Endothelial cell of umbilical vein (primary cell): ENCODE measurements at regions not wholly inside any gene's neighbourhood (a gene's known extent, or its start where the extent isn't known, plus 50 kb on each side); places are given as distances from the start of the nearest gene placed in this dataset.

Experiments used
- BruUV-seq: library from RNA; stranded (reverse); fragments of 400-500 nt; replicated peaks from 2 replicates; lab custom pipeline; 2021; lab: Mats Ljungman, UMichigan
- CTCF ChIA-PET: fragments of 300-600, 350-600 bp; sonication (Branson Sonifier 250); formaldehyde crosslinking; loops from one replicate; lab custom pipeline; 2021; ENCODE audit warnings: antibody characterized with exemption, inconsistent platforms; lab: Charles Lee
- POLR2A ChIA-PET: fragments of 300-600, 350-600 bp; sonication (Branson Sonifier 250); formaldehyde crosslinking; loops from one replicate; lab custom pipeline; 2021; ENCODE audit warnings: antibody characterized with exemption, inconsistent platforms; lab: Charles Lee
- DNase-seq: peaks from one replicate; pipeline ENCODE4 v3.0.0-alpha.2; 2011; ENCODE audit warnings: low read depth, low spot score
- FAIRE-seq: peaks from 2 replicates; lab custom pipeline; 2011; peaks lifted over from hg19 to GRCh38; lab: Jason Lieb, UNC
- H2AFZ ChIP-seq: 2 replicates; pipeline ENCODE4 v1.6.0; 2012; ENCODE audit warnings: low read depth, low read length, control low read depth, inconsistent platforms
- H3K27ac ChIP-seq: 2 replicates; pipeline ENCODE4 v1.5.1; 2011; ENCODE audit warnings: low read depth, mild to moderate bottlenecking, control low read depth, low read length, moderate library complexity; ENCODE audit not compliant: insufficient read depth
- H3K27me3 ChIP-seq, 2 experiments: 2 replicates each; pipeline versions ENCODE4 v1.6.0 to v1.6.1; 2011; ENCODE audit warnings: low read length in 2 of 2, mixed read lengths in 1 of 2; ENCODE audit not compliant: control insufficient read depth in 2 of 2, insufficient read depth in 2 of 2
- H3K36me3 ChIP-seq, 2 experiments: 2 replicates in 1 of 2; 3 replicates in 1 of 2; pipeline ENCODE4 v1.5.1; 2011; ENCODE audit warnings: low read length in 2 of 2, mild to moderate bottlenecking in 1 of 2, moderate library complexity in 1 of 2; ENCODE audit not compliant: control insufficient read depth in 2 of 2, insufficient read depth in 2 of 2; ENCODE audit errors: extremely low read depth in 1 of 2
- H3K4me1 ChIP-seq: 3 replicates; pipeline ENCODE4 v1.5.1; 2011; ENCODE audit warnings: mild to moderate bottlenecking, low read length; ENCODE audit not compliant: control insufficient read depth, insufficient read depth; ENCODE audit errors: extremely low read depth
- H3K4me2 ChIP-seq: 2 replicates; pipeline ENCODE4 v1.6.1; 2011; ENCODE audit warnings: low read length, control low read depth, mixed read lengths; ENCODE audit not compliant: insufficient read depth
- H3K4me3 ChIP-seq, 3 experiments: fragments of 200-600 bp in 1 of 3; sonication (generic), shearing (Covaris generic) in 1 of 3; replicated peaks in 1 of 3; 2 replicates each; pipeline ENCODE4 v1.5.1; 2011 to 2016; ENCODE audit warnings: control low read depth in 3 of 3, low read length in 3 of 3, mild to moderate bottlenecking in 2 of 3, inconsistent platforms in 1 of 3, low read depth in 1 of 3, moderate library complexity in 1 of 3; ENCODE audit not compliant: insufficient read depth in 1 of 3
- H3K79me2 ChIP-seq: 2 replicates; pipeline ENCODE4 v1.6.0; 2012; ENCODE audit warnings: low read length, inconsistent platforms; ENCODE audit not compliant: control insufficient read depth, insufficient read depth
- H3K9ac ChIP-seq: replicated peaks from 2 replicates; pipeline ENCODE3; 2011; ENCODE audit warnings: low read length, control low read depth; ENCODE audit not compliant: insufficient read depth; ENCODE audit errors: extremely low read depth
- H3K9me1 ChIP-seq: replicated peaks from 3 replicates; pipeline ENCODE4 v1.6.0; 2011; ENCODE audit warnings: mild to moderate bottlenecking, low read length; ENCODE audit not compliant: control insufficient read depth, insufficient read depth; ENCODE audit errors: extremely low read depth
- H3K9me3 ChIP-seq: replicated peaks from 2 replicates; pipeline ENCODE4 v1.5.1; 2012; ENCODE audit warnings: low read length, inconsistent platforms; ENCODE audit not compliant: control insufficient read depth, insufficient read depth
- H4K20me1 ChIP-seq: replicated peaks from 2 replicates; pipeline ENCODE3; 2011; ENCODE audit warnings: mild to moderate bottlenecking, low read length; ENCODE audit not compliant: control insufficient read depth, insufficient read depth; ENCODE audit errors: extremely low read depth
- CTCF ChIP-seq, 2 donors: IDR thresholded peaks; 1 replicate in 1 of 2; 2 replicates in 1 of 2; pipeline ENCODE4 v1.5.1; 2011; ENCODE audit warnings: low read length in 2 of 2, mild to moderate bottlenecking in 2 of 2, moderate library complexity in 2 of 2, control low read depth in 1 of 2, inconsistent platforms in 1 of 2, low read depth in 1 of 2; ENCODE audit not compliant: insufficient read depth in 1 of 2; ENCODE audit errors: extremely low read depth in 1 of 2
- EZH2 ChIP-seq: IDR thresholded peaks from 2 replicates; pipeline ENCODE4 v1.6.1; 2012; ENCODE audit warnings: borderline replicate concordance, low read depth, mild to moderate bottlenecking, moderate library complexity, low read length, inconsistent platforms; ENCODE audit not compliant: severe bottlenecking
- FOS ChIP-seq: IDR thresholded peaks from 2 replicates; pipeline ENCODE4 v1.6.1; 2011; ENCODE audit warnings: mild to moderate bottlenecking, low read length, moderate library complexity, borderline replicate concordance; ENCODE audit not compliant: insufficient read depth
- GATA2 ChIP-seq: IDR thresholded peaks from 2 replicates; pipeline ENCODE4 v1.7.0; 2011; ENCODE audit warnings: low read depth, mild to moderate bottlenecking, moderate library complexity, mixed read lengths, low read length; ENCODE audit not compliant: insufficient read length, insufficient read depth
- JUN ChIP-seq: IDR thresholded peaks from 2 replicates; pipeline ENCODE4 v1.6.1; 2011; ENCODE audit warnings: borderline replicate concordance, low read depth; ENCODE audit not compliant: insufficient read length, insufficient read depth
- MAX ChIP-seq: IDR thresholded peaks from 2 replicates; pipeline ENCODE4 v1.6.1; 2011; ENCODE audit not compliant: insufficient read depth, insufficient read length
- MYC ChIP-seq: IDR thresholded peaks from one replicate; pipeline ENCODE4 v1.6.1; 2011; ENCODE audit warnings: mild to moderate bottlenecking, low read depth, low read length
- POLR2A ChIP-seq: IDR thresholded peaks from 2 replicates; pipeline ENCODE4 v1.6.1; 2012; ENCODE audit warnings: low read depth, mild to moderate bottlenecking, control low read depth, low read length
- POLR2AphosphoS5 ChIP-seq: IDR thresholded peaks from 2 replicates; pipeline ENCODE4 v1.6.1; 2012; ENCODE audit warnings: low read depth, mild to moderate bottlenecking, control low read depth, low read length, moderate library complexity; ENCODE audit not compliant: insufficient read depth
- dilution Hi-C: fragments of 300-500 bp; cut with MboI; formaldehyde crosslinking; loops from one replicate; pipeline ENCODE4 v1.15.0; 2019; ENCODE audit warnings: low sequenced_read_pairs; ENCODE audit not compliant: extremely low pct_ligation_motif_present
- intact Hi-C: fragments of 100-400 bp; cut with micrococcal nuclease; formaldehyde crosslinking; loops from one replicate; pipeline ENCODE4 v1.10.0; 2022

GRCh38 chr7:16235147-16236114, 185.9 kb downstream of the CRPPA start:
- ChIA-PET POLR2A (no interaction called here), CTCF (interaction anchor here (0.7 kb wide), 1 partner anchor 11 kb away, joined by 4 read pairs; no protein-coding TSS in a partner anchor)
- no peak overlapping the region for H3K4me3 ChIP-seq
- intact Hi-C loops = no loop called here
- no peaks in the 10 kb centered on the region for H3K4me1 ChIP-seq
- TF ChIP-seq JUN (peak; percentile 5), POLR2A (no peak)
- H3K27me3 ChIP-seq = no peaks in the 10 kb centered on the region
- no peak overlapping the region for H2AFZ ChIP-seq
- H3K79me2 ChIP-seq = no peaks in the 10 kb centered on the region
- H3K27ac ChIP-seq = no peak overlapping the region
- H4K20me1 ChIP-seq = no peaks in the 10 kb centered on the region
- DNase-seq (no peak), FAIRE-seq (no peak)
- no peaks in the 10 kb centered on the region for H3K9me3 ChIP-seq
- no TSS peak for BruUV-seq
- H3K9ac ChIP-seq = no peak overlapping the region
- H3K4me2 ChIP-seq = no peak overlapping the region
- H3K36me3 ChIP-seq = no peaks in the 10 kb centered on the region
- dilution Hi-C loops = no loop called here
- H3K9me1 ChIP-seq = no peaks in the 10 kb centered on the region

- TF ChIP-seq POLR2A (no peak), MYC (no peak), POLR2AphosphoS5 (no peak), CTCF (IDR thresholded peaks at IDR 0.05; ENCODE audit: extremely low read depth in 1 of 2, insufficient read depth in 1 of 2, low read depth in 1 of 2, low read length in 2 of 2) (no peak), FOS (no peak), JUN (no peak), MAX (no peak), GATA2 (no peak), EZH2 (no peak)
- no peaks in the 10 kb centered on the region for H3K36me3 ChIP-seq
- BruUV-seq = no TSS peak
- no peaks in the 10 kb centered on the region for H3K9me1 ChIP-seq
- no peak overlapping the region for H3K9ac ChIP-seq
- no peak overlapping the region for H3K4me3 ChIP-seq
- dilution Hi-C loops (no loop called here), intact Hi-C loops (loop anchor here (5.0 kb wide), 1 partner anchor 97 kb away; no protein-coding TSS in a partner anchor)
- H4K20me1 ChIP-seq = no peaks in the 10 kb centered on the region
- no peak overlapping the region for H2AFZ ChIP-seq
- no peak for DNase-seq
- H3K4me1 ChIP-seq = no peaks in the 10 kb centered on the region
- no peak overlapping the region for H3K4me2 ChIP-seq
- H3K27ac ChIP-seq = no peak overlapping the region
- H3K9me3 ChIP-seq = no peaks in the 10 kb centered on the region
- no peaks in the 10 kb centered on the region for H3K79me2 ChIP-seq
- no peaks in the 10 kb centered on the region for H3K27me3 ChIP-seq
- CTCF ChIA-PET = no interaction called here
- FAIRE-seq = no peak
- POLR2A ChIA-PET = no interaction called here
Measured at GRCh38 chr7:16234493-16235146, 186.7 kb downstream of the CRPPA start.
